GM12873 (cell line): ENCODE measurements at regions not wholly inside any gene's neighbourhood (a gene's known extent, or its start where the extent isn't known, plus 50 kb on each side); places are given as distances from the start of the nearest gene placed in this dataset.

Experiments
- CTCF ChIP-seq: IDR thresholded peaks from 2 replicates; pipeline ENCODE4 v1.5.1; 2012; ENCODE audit warnings: low read depth, mild to moderate bottlenecking, moderate library complexity, low read length, control low read depth; ENCODE audit not compliant: insufficient read depth; ENCODE audit errors: missing control alignments

GRCh38 chr20:6519556-6519955 lies 247.9 kb upstream of the BMP2 start:
- TF ChIP-seq CTCF: no peak

GRCh38 chr20:6515261-6515660 lies 252.2 kb upstream of the BMP2 start:
- no peak for TF ChIP-seq CTCF

DNA sequence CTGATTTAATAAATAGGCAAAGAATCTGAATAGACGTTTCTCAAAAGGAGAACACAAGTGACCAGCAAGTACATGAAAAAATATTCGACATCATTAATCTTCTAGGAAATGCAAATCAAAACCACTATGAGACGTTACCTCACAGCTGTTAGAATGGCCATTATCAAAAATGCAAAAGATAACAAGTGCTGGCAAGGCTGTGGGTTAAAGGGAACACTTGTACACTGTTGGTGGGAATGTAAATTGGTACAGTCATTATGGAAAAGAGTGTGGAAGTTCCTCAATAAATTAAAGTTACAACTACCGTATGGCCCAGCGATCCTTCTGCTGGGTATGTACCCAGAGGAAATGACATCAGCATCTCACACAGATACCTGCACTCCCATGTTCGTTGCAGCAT lies 253.9 kb upstream of the BMP2 start:
- no peak for TF ChIP-seq CTCF

- TF ChIP-seq CTCF: no peak
Observed at GRCh38 chr20:6509374-6509773, 258.1 kb upstream of the BMP2 start.

DNA sequence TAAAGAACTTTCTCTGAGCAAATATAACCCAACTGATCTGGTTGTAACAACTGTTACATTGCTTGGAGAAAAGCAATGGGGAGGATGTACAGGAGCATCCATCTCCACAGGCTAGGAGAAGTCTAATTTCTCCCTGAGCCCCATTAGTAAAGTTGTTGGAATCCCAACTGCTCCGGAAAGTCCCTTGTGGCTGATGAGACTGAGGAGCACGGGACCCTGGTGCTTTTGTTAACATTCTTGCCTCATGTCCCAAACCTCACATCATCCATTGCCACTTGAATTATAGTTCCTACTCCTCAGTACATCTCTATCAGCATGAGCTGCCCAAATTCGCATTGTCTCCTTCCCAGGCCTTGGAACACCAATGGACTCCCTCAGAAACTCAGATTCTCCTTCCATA lies 260.6 kb upstream of the BMP2 start:
- TF ChIP-seq CTCF: no peak

GRCh38 chr20:6504826-6505225 lies 262.7 kb upstream of the BMP2 start:
- no peak for TF ChIP-seq CTCF

- no peak for TF ChIP-seq CTCF
Observed at GRCh38 chr20:6504179-6504578, 263.3 kb upstream of the BMP2 start.

GRCh38 chr20:6502999-6503398 lies 264.5 kb upstream of the BMP2 start:
- TF ChIP-seq CTCF: no peak
